ENCODE measurements at regions not wholly inside any gene's neighbourhood (a gene's known extent, or its start where the extent isn't known, plus 50 kb on each side); places are given as distances from the start of the nearest gene placed in this dataset.
"Not testable (repeated sequence)": the region's sequence is repeated elsewhere in the genome, so short reads cannot be mapped to it uniquely, and the experiment has no call there.

DNA sequence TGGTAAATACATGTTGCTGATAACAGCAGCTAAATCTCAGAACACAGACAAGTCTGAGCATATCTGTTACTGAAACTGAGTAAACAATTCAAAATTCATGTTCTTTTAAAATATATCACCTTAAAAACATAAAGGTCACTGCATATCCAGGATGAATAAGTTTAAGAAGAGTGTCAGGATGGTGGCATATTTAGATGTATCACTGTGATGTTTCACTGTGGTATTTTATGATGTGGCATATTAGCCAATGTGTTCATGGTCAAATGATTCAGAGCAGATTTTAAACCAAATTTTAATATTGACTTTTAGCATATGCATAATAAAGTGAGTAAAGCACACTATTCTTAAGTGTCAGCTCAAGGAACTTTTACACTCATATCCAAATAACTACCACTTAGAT, 346.4 kb upstream of the DPPA4 start:
- TF ChIP-seq, protein P1, sequence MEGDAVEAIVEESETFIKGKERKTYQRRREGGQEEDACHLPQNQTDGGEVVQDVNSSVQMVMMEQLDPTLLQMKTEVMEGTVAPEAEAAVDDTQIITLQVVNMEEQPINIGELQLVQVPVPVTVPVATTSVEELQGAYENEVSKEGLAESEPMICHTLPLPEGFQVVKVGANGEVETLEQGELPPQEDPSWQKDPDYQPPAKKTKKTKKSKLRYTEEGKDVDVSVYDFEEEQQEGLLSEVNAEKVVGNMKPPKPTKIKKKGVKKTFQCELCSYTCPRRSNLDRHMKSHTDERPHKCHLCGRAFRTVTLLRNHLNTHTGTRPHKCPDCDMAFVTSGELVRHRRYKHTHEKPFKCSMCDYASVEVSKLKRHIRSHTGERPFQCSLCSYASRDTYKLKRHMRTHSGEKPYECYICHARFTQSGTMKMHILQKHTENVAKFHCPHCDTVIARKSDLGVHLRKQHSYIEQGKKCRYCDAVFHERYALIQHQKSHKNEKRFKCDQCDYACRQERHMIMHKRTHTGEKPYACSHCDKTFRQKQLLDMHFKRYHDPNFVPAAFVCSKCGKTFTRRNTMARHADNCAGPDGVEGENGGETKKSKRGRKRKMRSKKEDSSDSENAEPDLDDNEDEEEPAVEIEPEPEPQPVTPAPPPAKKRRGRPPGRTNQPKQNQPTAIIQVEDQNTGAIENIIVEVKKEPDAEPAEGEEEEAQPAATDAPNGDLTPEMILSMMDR (IDR thresholded peaks at IDR 0.05; ENCODE audit: low read depth, low read length), result no peak
- DNase-seq (ENCODE audit: low read depth, low spot score), result no peak
- H3K4me3 ChIP-seq (ENCODE audit: low read depth, low read length), result no peak overlapping the region
- in situ Hi-C loops (cut with HindIII; ENCODE audit: low sequenced_read_pairs), result no loop called here

DNA sequence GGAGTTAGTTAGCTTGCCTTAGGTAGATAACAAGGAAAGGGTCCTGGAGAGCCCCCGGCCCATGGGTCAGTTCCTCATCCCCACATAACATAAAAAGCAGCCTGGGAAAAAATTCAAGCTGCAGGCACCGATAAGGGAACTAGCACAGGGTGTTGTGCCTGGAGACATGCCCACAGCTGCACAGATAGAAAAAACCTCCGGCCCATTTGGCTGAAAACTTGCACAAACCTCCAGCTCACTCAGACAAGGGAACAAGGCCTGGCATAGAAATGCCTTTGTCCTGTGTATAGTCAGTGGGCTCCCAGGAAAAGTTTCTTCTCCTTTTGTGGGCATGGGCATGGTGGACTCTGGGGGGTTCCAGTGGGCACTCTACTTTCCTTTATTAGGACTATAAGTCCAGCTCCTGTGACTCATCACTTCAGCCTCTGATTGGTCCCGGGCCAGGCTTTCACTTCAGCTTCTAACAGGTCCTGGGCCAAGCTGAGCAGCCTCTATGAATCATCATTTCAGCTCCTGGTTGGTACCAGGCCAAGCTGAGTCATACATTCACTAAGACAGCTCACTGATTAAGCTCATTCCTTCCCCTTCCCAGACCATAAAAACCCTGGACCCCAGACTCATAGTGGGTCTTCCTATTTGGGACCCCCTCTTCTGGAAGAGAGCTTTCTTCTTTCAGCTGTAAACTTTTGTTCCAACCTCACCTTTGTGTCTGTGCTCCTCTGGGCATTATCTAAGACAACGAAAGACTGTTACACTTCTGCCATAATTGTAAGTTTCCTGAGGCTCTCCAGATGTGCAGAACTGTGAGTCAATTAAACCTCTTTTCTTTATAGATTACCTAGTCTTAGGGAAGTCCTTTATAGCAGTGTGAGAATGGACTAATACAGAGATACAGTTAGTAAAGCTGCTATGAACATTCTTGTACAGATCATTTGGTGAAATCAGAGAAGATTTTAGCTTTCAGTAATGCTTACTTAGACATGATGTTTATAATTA, 348.0 kb upstream of the DPPA4 start:
- DNase-seq (ENCODE audit: low read depth, low spot score), result peak; percentile 99
- TF ChIP-seq, protein P1 (IDR thresholded peaks at IDR 0.05; ENCODE audit: low read depth, low read length), result no peak
- H3K4me3 ChIP-seq (ENCODE audit: low read depth, low read length), result no peak overlapping the region
- in situ Hi-C loops (cut with HindIII; ENCODE audit: low sequenced_read_pairs), result no loop called here

DNA sequence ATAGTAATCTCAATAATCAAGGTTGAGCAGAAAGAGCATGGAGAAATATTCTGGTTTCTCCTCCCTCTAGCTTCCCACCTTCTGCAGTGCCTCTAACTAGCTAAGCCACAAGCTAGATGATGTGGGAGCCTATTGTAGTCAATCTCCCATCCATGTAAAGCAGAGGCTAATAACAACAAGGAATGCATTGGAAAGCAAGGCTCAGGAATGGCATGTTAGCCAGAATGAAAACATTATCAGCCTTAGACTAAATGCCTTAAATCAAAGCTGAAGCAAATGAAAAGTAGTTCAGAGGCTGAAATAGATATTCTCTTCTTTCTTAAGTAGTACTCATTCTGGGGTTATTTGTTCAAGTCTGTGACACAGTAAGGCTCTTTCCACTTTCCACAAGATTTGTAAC, 350.3 kb upstream of the DPPA4 start:
- in situ Hi-C loops (cut with HindIII; ENCODE audit: low sequenced_read_pairs), result no loop called here
- TF ChIP-seq, protein P1 (IDR thresholded peaks at IDR 0.05; ENCODE audit: low read depth, low read length), result no peak
- DNase-seq (ENCODE audit: low read depth, low spot score), result peak; percentile 52

DNA sequence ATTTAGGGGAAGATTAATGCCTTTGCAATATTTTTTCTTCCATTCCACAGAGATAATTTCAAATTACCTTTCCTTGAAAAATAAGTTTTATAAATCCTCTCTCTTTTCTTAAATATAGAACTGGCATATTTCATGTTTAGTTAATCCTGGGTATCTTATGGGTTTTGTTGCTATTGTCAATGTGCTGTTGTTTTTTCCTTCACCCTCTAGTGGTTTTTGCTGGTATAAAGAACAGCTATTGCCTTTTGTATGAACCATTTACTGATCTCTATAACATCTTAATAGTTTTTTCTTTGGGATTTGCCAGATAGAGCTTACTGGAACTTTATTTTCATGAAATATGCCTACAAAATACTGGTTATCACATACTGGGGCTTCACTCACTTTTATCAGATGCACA, 359.6 kb upstream of the DPPA4 start:
- no peak overlapping the region for H3K4me3 ChIP-seq (ENCODE audit: low read depth, low read length)
- TF ChIP-seq, protein P1 (IDR thresholded peaks at IDR 0.05; ENCODE audit: low read depth, low read length), result peak; percentile 17
- in situ Hi-C loops (cut with HindIII; ENCODE audit: low sequenced_read_pairs), result no loop called here
- DNase-seq (ENCODE audit: low read depth, low spot score), result no peak

More for the DNA sequence above, 350.3 kb upstream of the DPPA4 start:
- H3K4me3 ChIP-seq (ENCODE audit: low read depth, low read length), result no peak overlapping the region

DNA sequence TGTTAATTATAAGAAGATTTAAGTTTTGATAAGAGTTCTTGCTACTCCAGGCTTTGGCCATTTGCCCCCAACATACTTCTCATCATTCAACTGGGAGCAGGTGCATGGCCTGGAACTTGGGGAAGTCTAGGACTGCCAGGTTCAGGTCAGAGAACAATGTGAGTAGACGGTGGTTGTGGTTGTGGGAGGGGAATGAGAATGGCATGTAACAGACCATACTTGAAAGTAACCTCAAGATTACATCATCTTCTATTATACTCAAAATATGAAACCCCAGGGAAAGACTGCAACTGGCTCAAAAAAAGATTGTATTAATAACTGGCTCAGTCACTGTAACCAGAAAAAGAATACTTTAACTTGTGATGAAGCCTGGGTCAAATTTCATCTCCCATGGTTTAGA, 364.9 kb upstream of the DPPA4 start:
- in situ Hi-C loops (cut with HindIII; ENCODE audit: low sequenced_read_pairs), result no loop called here
- no peak overlapping the region for H3K4me3 ChIP-seq (ENCODE audit: low read depth, low read length)
- TF ChIP-seq, protein P1 (IDR thresholded peaks at IDR 0.05; ENCODE audit: low read depth, low read length), result no peak
- peak; percentile 88 for DNase-seq (ENCODE audit: low read depth, low spot score)

DNA sequence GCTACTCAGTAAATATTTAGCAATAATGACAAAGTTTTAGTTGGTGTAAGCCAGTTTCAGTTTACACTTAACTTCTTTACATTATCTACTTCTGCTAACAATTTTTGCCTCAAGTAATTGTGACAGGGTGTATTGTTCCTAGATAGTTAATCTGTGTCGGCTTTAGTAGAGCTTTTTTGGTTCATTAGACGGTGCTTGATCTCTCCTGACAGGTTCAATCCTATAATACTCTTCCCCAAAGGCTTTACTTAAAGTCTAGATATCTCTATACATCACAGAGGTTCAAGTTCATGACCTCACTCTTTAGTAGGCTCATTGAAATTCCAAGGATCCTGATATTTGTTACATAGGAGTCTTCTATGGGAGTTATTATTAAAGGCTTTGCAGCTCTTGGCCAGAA, 365.6 kb upstream of the DPPA4 start:
- TF ChIP-seq, protein P1 (IDR thresholded peaks at IDR 0.05; ENCODE audit: low read depth, low read length), result no peak
- DNase-seq (ENCODE audit: low read depth, low spot score), result no peak
- no peak overlapping the region for H3K4me3 ChIP-seq (ENCODE audit: low read depth, low read length)
- in situ Hi-C loops (cut with HindIII; ENCODE audit: low sequenced_read_pairs), result no loop called here

DNA sequence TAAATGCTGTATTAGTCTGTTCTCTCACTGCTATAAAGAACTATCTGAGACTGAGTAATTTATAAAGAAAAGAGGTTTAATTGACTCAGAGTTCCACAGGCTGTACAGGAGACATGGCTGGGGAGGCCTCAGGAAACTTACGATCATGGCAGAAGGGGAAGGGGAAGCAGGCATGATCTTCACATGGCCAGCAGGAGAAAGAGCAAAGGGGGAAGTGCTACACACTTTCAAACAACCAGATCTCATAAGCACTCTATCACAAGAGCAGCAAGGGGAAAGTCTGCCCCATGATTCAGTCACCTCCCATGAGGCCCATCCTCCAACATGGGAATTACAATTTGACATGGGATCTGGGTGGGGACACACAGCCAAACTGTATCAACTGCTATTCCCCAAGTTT, 367.8 kb upstream of the DPPA4 start:
- H3K4me3 ChIP-seq (ENCODE audit: low read depth, low read length); DNase-seq (ENCODE audit: low read depth, low spot score); in situ Hi-C loops (cut with HindIII; ENCODE audit: low sequenced_read_pairs): not testable (repeated sequence)
